SK-N-SH (cell line): ENCODE measurements at regions not wholly inside any gene's neighbourhood (a gene's known extent, or its start where the extent isn't known, plus 50 kb on each side); places are given as distances from the start of the nearest gene placed in this dataset.

Experiments used
- CTCF ChIA-PET: fragments of 300-600, 350-600 bp; formaldehyde crosslinking; extraction: SDS; loops from one replicate; lab custom pipeline; 2021; lab: Yijun Ruan, JAX
- POLR2A ChIA-PET: fragments of 350-600 bp; sonication (Branson Sonifier 250); formaldehyde crosslinking; extraction: SDS; loops from one replicate; lab custom pipeline; 2020; ENCODE audit warnings: antibody characterized with exemption, inconsistent platforms; lab: Yijun Ruan, JAX
- DNase-seq: peaks from one replicate; pipeline ENCODE4 v3.0.0; 2012
- H2AFZ ChIP-seq: fragments of 200-600 bp; sonication (generic); 2 replicates; pipeline ENCODE4 v1.8.1; 2016; ENCODE audit warnings: antibody characterized with exemption, mild to moderate bottlenecking, low read depth
- H3F3A ChIP-seq: fragments of 200-600 bp; sonication (generic); replicated peaks from 2 replicates; pipeline ENCODE3; 2016; ENCODE audit warnings: antibody characterized with exemption, mild to moderate bottlenecking; ENCODE audit not compliant: insufficient read depth
- H3K27ac ChIP-seq, 2 experiments: fragments of 200-500 bp in 1 of 2; fragments of 200-600 bp in 1 of 2; sonication (Bioruptor generic) in 1 of 2; sonication (generic), shearing (Covaris generic) in 1 of 2; 2 replicates each; pipeline versions ENCODE4 v1.5.1 to v1.6.1; 2014 to 2016; ENCODE audit warnings: low read depth in 2 of 2, inconsistent platforms in 1 of 2, low read length in 1 of 2, mild to moderate bottlenecking in 1 of 2, mixed read lengths in 1 of 2
- H3K27me3 ChIP-seq: fragments of 200-600 bp; sonication (generic), shearing (Covaris generic); 2 replicates; pipeline ENCODE4 v1.6.1; 2016; ENCODE audit warnings: mixed run types; ENCODE audit not compliant: insufficient read depth
- H3K36me3 ChIP-seq, 2 experiments: fragments of 200-500 bp in 1 of 2; fragments of 200-600 bp in 1 of 2; sonication (Bioruptor generic) in 1 of 2; sonication (generic) in 1 of 2; replicated peaks in 1 of 2; 2 replicates each; pipeline versions ENCODE3 to v1.5.1; 2014 to 2016; ENCODE audit warnings: low read length in 1 of 2, mild to moderate bottlenecking in 1 of 2; ENCODE audit not compliant: insufficient read depth in 2 of 2, control insufficient read depth in 1 of 2
- H3K4me1 ChIP-seq, 2 experiments: fragments of 200-500 bp in 1 of 2; fragments of 200-600 bp in 1 of 2; sonication (Bioruptor generic) in 1 of 2; sonication (generic), shearing (Covaris generic) in 1 of 2; 2 replicates each; pipeline versions ENCODE4 v1.5.1 to v1.6.1; 2014 to 2016; ENCODE audit warnings: low read depth in 1 of 2, low read length in 1 of 2, mixed run types in 1 of 2; ENCODE audit not compliant: insufficient read depth in 2 of 2, control insufficient read depth in 1 of 2
- H3K4me2 ChIP-seq: fragments of 200-600 bp; sonication (generic), shearing (Covaris generic); 2 replicates; pipeline ENCODE4 v1.6.1; 2017; ENCODE audit warnings: mixed run types
- H3K4me3 ChIP-seq, 2 experiments: fragments of 200-500 bp in 1 of 2; fragments of 200-600 bp in 1 of 2; sonication (Bioruptor generic) in 1 of 2; sonication (generic), shearing (Covaris generic) in 1 of 2; 2 replicates each; pipeline versions ENCODE4 v1.5.1 to v1.8.1; 2014 to 2016; ENCODE audit warnings: low read depth in 2 of 2, inconsistent platforms in 1 of 2, low read length in 1 of 2, mild to moderate bottlenecking in 1 of 2, mixed read lengths in 1 of 2, moderate library complexity in 1 of 2
- H3K79me2 ChIP-seq: fragments of 200-600 bp; sonication (generic); 2 replicates; pipeline ENCODE4 v1.8.1; 2017; ENCODE audit warnings: mild to moderate bottlenecking; ENCODE audit not compliant: insufficient read depth
- H3K9ac ChIP-seq: fragments of 200-600 bp; sonication (generic); 2 replicates; pipeline ENCODE4 v1.6.1; 2017; ENCODE audit warnings: mixed run types
- H3K9me2 ChIP-seq: fragments of 200-600 bp; sonication (generic); 2 replicates; pipeline ENCODE4 v1.6.1; 2017; ENCODE audit warnings: mixed run types
- H3K9me3 ChIP-seq: fragments of 200-600 bp; sonication (generic); 2 replicates; pipeline ENCODE4 v1.6.1; 2017; ENCODE audit warnings: mixed run types, mild to moderate bottlenecking, moderate library complexity
- H4K20me1 ChIP-seq: fragments of 200-600 bp; sonication (generic); 2 replicates; pipeline ENCODE4 v1.6.1; 2017; ENCODE audit warnings: mild to moderate bottlenecking, mixed run types; ENCODE audit not compliant: insufficient read depth
- CHD2 ChIP-seq: fragments of 150-350 bp; IDR thresholded peaks from 2 replicates; pipeline ENCODE4 v1.6.1; 2018; ENCODE audit warnings: low read length; ENCODE audit not compliant: partially characterized antibody
- ELF1 ChIP-seq: IDR thresholded peaks from 2 replicates; pipeline ENCODE4 v1.4.0; 2012
- EP300 ChIP-seq, 2 experiments: IDR thresholded peaks; 2 replicates each; pipeline versions ENCODE4 v1.4.0 to v1.6.1; 2012; ENCODE audit warnings: borderline replicate concordance in 1 of 2, low read depth in 1 of 2, low read length in 1 of 2
- EZH2phosphoT487 ChIP-seq: fragments of 200-600 bp; sonication (generic); IDR thresholded peaks from 2 replicates; pipeline ENCODE4 v1.6.1; 2017; ENCODE audit warnings: low read depth, mixed run types, mild to moderate bottlenecking, antibody characterized with exemption, moderate library complexity, borderline replicate concordance
- FOXJ3 ChIP-seq: sonication (generic); formaldehyde crosslinking; IDR thresholded peaks from 2 replicates; pipeline ENCODE4 v1.5.1; 2020; ENCODE audit warnings: mild to moderate bottlenecking, missing genetic modification reagents
- GATA2 ChIP-seq: sonication (generic); formaldehyde crosslinking; IDR thresholded peaks from 2 replicates; pipeline ENCODE4 v1.5.0; 2020; ENCODE audit warnings: mild to moderate bottlenecking, missing genetic modification reagents
- JUND ChIP-seq: IDR thresholded peaks from 2 replicates; pipeline ENCODE4 v1.4.0; 2012
- MEF2A ChIP-seq: IDR thresholded peaks from 2 replicates; pipeline ENCODE4 v1.4.0; 2012; ENCODE audit warnings: low read depth, borderline replicate concordance
- NRF1 ChIP-seq: IDR thresholded peaks from 2 replicates; pipeline ENCODE4 v1.6.1; 2012; ENCODE audit warnings: low read depth, mild to moderate bottlenecking, low read length
- POLR2AphosphoS5 ChIP-seq: IDR thresholded peaks from 2 replicates; pipeline ENCODE4 v1.6.1; 2012; ENCODE audit warnings: low read depth, low read length
- RCOR1 ChIP-seq: fragments of 150-350 bp; IDR thresholded peaks from 2 replicates; pipeline ENCODE4 v1.6.1; 2017; ENCODE audit warnings: antibody characterized with exemption, low read length
- RXRA ChIP-seq: IDR thresholded peaks from 2 replicates; pipeline ENCODE4 v1.4.0; 2012; ENCODE audit warnings: low read depth, mild to moderate bottlenecking, borderline replicate concordance
- SIN3A ChIP-seq: IDR thresholded peaks from 2 replicates; pipeline ENCODE4 v1.6.1; 2012; ENCODE audit warnings: low read depth, mild to moderate bottlenecking, low read length, moderate library complexity, borderline replicate concordance
- TAF1 ChIP-seq: IDR thresholded peaks from 2 replicates; pipeline ENCODE4 v1.6.1; 2012; ENCODE audit warnings: low read depth, mild to moderate bottlenecking, low read length, moderate library complexity, borderline replicate concordance
- TCF12 ChIP-seq: IDR thresholded peaks from 2 replicates; pipeline ENCODE4 v1.4.0; 2012
- TEAD4 ChIP-seq: IDR thresholded peaks from 2 replicates; pipeline ENCODE4 v1.4.0; 2012; ENCODE audit warnings: mild to moderate bottlenecking, borderline replicate concordance; ENCODE audit not compliant: insufficient read depth
- YY1 ChIP-seq: IDR thresholded peaks from 2 replicates; pipeline ENCODE4 v1.4.0; 2012; ENCODE audit warnings: low read depth, mild to moderate bottlenecking
- WGBS: methylation state at CpG from one replicate; pipeline ENCODE4 v1.1.6; 2017; ENCODE audit warnings: low lambda C conversion rate; 5-methylcytosine and 5-hydroxymethylcytosine counted together
- TF ChIP-seq, protein P1 (sequence below): fragments of 150-350 bp; IDR thresholded peaks from 2 replicates; pipeline ENCODE4 v1.6.1; 2017; ENCODE audit warnings: antibody characterized with exemption, low read length, low read depth, borderline replicate concordance
- TF ChIP-seq, protein P2 (sequence below): IDR thresholded peaks from 2 replicates; pipeline ENCODE4 v1.4.0; 2012; ENCODE audit warnings: low read depth, borderline replicate concordance
- TF ChIP-seq, protein P3 (sequence below): IDR thresholded peaks from 2 replicates; pipeline ENCODE4 v1.6.1; 2012; ENCODE audit warnings: mild to moderate bottlenecking, low read depth, low read length, moderate library complexity
- TF ChIP-seq, protein P4 (sequence below): IDR thresholded peaks from 2 replicates; pipeline ENCODE4 v1.4.0; 2012; ENCODE audit warnings: low read depth

DNA sequence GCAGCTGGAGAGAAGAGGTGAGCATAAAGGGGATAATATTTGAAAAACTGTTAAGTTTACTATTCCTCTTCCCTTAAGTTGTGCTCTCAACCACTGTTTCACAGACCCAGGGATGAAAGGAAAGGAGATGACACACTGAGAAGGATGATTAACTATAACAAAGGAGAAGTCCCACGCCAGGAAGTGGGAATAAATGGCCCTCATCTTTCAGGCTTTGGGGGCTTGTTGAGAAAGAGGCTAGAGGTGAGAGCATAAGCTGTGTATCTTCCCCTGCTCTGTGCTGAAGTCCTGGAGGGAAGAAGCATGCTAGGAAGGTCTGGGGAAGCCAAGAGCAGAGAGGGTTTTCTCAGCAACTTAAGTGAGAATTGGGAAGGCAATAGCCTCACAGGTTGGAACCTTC, 399.1 kb upstream of the ATP5MC3 start (continued):
- TF ChIP-seq TEAD4 (no peak), MEF2A (no peak), GATA2 (CRISPR knock-in tag) (no peak), RXRA (no peak), TCF12 (no peak), NRF1 (no peak)
- TF ChIP-seq, protein P1, sequence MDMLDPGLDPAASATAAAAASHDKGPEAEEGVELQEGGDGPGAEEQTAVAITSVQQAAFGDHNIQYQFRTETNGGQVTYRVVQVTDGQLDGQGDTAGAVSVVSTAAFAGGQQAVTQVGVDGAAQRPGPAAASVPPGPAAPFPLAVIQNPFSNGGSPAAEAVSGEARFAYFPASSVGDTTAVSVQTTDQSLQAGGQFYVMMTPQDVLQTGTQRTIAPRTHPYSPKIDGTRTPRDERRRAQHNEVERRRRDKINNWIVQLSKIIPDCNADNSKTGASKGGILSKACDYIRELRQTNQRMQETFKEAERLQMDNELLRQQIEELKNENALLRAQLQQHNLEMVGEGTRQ = no peak
- TF ChIP-seq, protein P2, sequence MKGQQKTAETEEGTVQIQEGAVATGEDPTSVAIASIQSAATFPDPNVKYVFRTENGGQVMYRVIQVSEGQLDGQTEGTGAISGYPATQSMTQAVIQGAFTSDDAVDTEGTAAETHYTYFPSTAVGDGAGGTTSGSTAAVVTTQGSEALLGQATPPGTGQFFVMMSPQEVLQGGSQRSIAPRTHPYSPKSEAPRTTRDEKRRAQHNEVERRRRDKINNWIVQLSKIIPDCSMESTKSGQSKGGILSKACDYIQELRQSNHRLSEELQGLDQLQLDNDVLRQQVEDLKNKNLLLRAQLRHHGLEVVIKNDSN = no peak

DNA sequence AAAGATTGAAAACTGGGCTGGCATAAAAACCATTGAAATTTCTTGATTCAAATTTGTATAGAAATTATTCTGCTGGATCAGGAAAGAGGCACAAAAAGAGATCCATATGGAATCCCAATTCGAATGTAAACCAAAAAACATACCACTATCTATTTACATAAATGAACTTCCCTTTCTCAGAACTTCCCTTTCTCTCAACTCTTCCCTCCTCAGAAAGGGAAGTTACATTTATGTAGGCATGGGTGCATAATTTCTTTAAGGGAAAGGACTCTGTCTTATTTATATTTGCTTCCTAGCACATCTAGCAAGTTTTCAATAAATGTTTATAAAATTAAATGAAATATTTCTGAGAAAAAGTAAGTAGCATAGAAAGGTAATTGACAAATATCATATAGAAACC, 398.1 kb upstream of the ATP5MC3 start:
- Histone ChIP-seq H3K79me2 (no peaks in the 10 kb centered on the region), H3K36me3 (no peaks in the 10 kb centered on the region), H3K27ac (no peak overlapping the region), H3K4me3 (no peak overlapping the region), H4K20me1 (no peaks in the 10 kb centered on the region), H3K4me1 (no peaks in the 10 kb centered on the region), H2AFZ (no peak overlapping the region), H3K9me3 (no peaks in the 10 kb centered on the region), H3K4me2 (no peak overlapping the region), H3K9me2 (no peaks in the 10 kb centered on the region), H3K9ac (no peak overlapping the region), H3F3A (no peaks in the 10 kb centered on the region), H3K27me3 (no peaks in the 10 kb centered on the region)
- POLR2A ChIA-PET = no interaction called here
- DNase-seq = no peak
- 5% methylated on average over 1 of the region's 1 CpG for WGBS
- TF ChIP-seq TEAD4 (no peak), POLR2AphosphoS5 (no peak), EP300 (IDR thresholded peaks at IDR 0.05; ENCODE audit: borderline replicate concordance in 1 of 2, low read depth in 1 of 2, low read length in 1 of 2) (no peak), FOXJ3 (CRISPR knock-in tag) (no peak), JUND (no peak), RCOR1 (no peak), EZH2phosphoT487 (no peak), ELF1 (no peak), CHD2 (no peak), TCF12 (no peak), SIN3A (no peak), TAF1 (no peak), YY1 (no peak)
- TF ChIP-seq, protein P2 = no peak
- TF ChIP-seq, protein P3, sequence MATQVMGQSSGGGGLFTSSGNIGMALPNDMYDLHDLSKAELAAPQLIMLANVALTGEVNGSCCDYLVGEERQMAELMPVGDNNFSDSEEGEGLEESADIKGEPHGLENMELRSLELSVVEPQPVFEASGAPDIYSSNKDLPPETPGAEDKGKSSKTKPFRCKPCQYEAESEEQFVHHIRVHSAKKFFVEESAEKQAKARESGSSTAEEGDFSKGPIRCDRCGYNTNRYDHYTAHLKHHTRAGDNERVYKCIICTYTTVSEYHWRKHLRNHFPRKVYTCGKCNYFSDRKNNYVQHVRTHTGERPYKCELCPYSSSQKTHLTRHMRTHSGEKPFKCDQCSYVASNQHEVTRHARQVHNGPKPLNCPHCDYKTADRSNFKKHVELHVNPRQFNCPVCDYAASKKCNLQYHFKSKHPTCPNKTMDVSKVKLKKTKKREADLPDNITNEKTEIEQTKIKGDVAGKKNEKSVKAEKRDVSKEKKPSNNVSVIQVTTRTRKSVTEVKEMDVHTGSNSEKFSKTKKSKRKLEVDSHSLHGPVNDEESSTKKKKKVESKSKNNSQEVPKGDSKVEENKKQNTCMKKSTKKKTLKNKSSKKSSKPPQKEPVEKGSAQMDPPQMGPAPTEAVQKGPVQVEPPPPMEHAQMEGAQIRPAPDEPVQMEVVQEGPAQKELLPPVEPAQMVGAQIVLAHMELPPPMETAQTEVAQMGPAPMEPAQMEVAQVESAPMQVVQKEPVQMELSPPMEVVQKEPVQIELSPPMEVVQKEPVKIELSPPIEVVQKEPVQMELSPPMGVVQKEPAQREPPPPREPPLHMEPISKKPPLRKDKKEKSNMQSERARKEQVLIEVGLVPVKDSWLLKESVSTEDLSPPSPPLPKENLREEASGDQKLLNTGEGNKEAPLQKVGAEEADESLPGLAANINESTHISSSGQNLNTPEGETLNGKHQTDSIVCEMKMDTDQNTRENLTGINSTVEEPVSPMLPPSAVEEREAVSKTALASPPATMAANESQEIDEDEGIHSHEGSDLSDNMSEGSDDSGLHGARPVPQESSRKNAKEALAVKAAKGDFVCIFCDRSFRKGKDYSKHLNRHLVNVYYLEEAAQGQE = no peak
- TF ChIP-seq, protein P4, sequence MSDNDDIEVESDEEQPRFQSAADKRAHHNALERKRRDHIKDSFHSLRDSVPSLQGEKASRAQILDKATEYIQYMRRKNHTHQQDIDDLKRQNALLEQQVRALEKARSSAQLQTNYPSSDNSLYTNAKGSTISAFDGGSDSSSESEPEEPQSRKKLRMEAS = no peak
- CTCF ChIA-PET = no interaction called here
